Activated CD4-positive, alpha-beta T cell treated with anti-CD3 and anti-CD28 coated beads, Interleukin-2, amount 10 ng/mL, durations not matched to agents 7 days and 5 days (primary cell): ENCODE measurements at regions not wholly inside any gene's neighbourhood (a gene's known extent, or its start where the extent isn't known, plus 50 kb on each side); places are given as distances from the start of the nearest gene placed in this dataset.

Experiments
- CTCF ChIA-PET: fragments of 350-600 bp; sonication (Branson Sonifier 250); formaldehyde crosslinking; loops from one replicate; lab custom pipeline; 2021; ENCODE audit warnings: antibody characterized with exemption; lab: Charles Lee
- POLR2A ChIA-PET: fragments of 350-600 bp; sonication (Branson Sonifier 250); formaldehyde crosslinking; loops from one replicate; lab custom pipeline; 2021; ENCODE audit warnings: antibody characterized with exemption; lab: Charles Lee
- DNase-seq: peaks from one replicate; pipeline ENCODE4 v3.0.0-alpha.2; 2020
- H3K27ac Mint-ChIP-seq: one replicate; pipeline ENCODE4 v1.8.0; 2021; ENCODE audit warnings: mild to moderate bottlenecking, moderate library complexity, mixed read lengths
- H3K27me3 Mint-ChIP-seq: one replicate; pipeline ENCODE4 v1.8.0; 2021; ENCODE audit warnings: mixed read lengths
- H3K36me3 Mint-ChIP-seq: one replicate; pipeline ENCODE4 v1.8.0; 2021; ENCODE audit warnings: low read depth, mixed read lengths
- H3K4me1 Mint-ChIP-seq: one replicate; pipeline ENCODE4 v1.8.0; 2021; ENCODE audit warnings: mixed read lengths
- H3K4me3 Mint-ChIP-seq: one replicate; pipeline ENCODE4 v1.8.0; 2021; ENCODE audit warnings: mild to moderate bottlenecking, moderate library complexity, mixed read lengths
- H3K9me3 Mint-ChIP-seq: one replicate; pipeline ENCODE4 v1.8.0; 2021; ENCODE audit warnings: mixed read lengths

- Mint-ChIP-seq H3K27me3 (no peaks in the 10 kb centered on the region), H3K36me3 (no peaks in the 10 kb centered on the region), H3K9me3 (peaks cover 8% of the 10 kb centered on the region), H3K4me3 (no peak overlapping the region), H3K4me1 (no peaks in the 10 kb centered on the region), H3K27ac (no peak overlapping the region)
- POLR2A ChIA-PET = no interaction called here
- CTCF ChIA-PET = no interaction called here
- DNase-seq = no peak
Measured at GRCh38 chr9:118637681-118638080, 731.6 kb downstream of the BRINP1 start.

GRCh38 chr9:118640836-118641560, 728.2 kb downstream of the BRINP1 start:
- ChIA-PET POLR2A (no interaction called here), CTCF (no interaction called here)
- no peaks in the 10 kb centered on the region for H3K36me3 Mint-ChIP-seq
- no peaks in the 10 kb centered on the region for H3K27me3 Mint-ChIP-seq
- no peaks in the 10 kb centered on the region for H3K4me1 Mint-ChIP-seq
- no peak overlapping the region for H3K4me3 Mint-ChIP-seq
- no peak for DNase-seq
- H3K27ac Mint-ChIP-seq = no peak overlapping the region
- peaks cover 16% of the 10 kb centered on the region for H3K9me3 Mint-ChIP-seq

DNA sequence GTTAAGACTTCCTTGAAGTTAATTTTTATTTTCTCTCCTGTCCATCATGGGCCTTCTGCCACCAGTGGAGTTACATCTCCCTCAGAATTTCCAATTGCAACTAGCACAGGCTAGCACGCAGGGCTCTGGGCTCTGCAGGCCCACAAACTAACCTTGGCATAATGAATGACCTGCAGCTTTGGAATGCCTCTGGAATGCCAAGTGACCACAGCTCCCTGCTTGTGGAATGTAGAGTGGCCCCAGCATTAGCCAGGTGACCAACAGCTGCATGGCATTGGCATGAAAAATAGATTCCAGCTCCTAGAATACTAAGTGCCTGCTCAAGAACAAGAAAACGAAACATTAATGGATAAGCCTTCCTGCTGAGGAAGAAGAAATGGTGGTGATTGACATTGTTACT, 726.1 kb downstream of the BRINP1 start:
- no peaks in the 10 kb centered on the region for H3K4me1 Mint-ChIP-seq
- H3K36me3 Mint-ChIP-seq = no peaks in the 10 kb centered on the region
- H3K27ac Mint-ChIP-seq = no peak overlapping the region
- no peak for DNase-seq
- peaks cover 18% of the 10 kb centered on the region for H3K9me3 Mint-ChIP-seq
- POLR2A ChIA-PET = no interaction called here
- H3K27me3 Mint-ChIP-seq = no peaks in the 10 kb centered on the region
- CTCF ChIA-PET = no interaction called here
- H3K4me3 Mint-ChIP-seq = no peak overlapping the region

DNA sequence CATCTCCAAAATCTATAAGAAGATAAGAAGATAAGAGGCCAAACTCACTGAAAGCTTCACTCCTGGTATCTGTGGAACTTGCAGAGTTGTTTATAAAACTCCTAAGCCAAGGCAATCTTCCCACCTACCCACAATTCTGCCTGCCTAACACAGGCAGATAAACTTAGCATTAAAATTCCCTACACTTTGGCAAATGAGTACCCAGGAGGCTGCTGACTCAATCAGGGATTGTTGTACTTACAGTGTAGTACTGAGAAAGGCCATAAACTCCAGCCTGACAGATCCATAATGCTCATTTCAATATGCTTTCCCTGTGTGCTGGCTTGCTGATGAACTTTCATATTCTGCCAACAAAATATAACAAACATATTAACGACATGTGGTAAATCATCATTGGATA, 725.2 kb downstream of the BRINP1 start:
- peaks cover 18% of the 10 kb centered on the region for H3K9me3 Mint-ChIP-seq
- H3K4me3 Mint-ChIP-seq = no peak overlapping the region
- DNase-seq = no peak
- ChIA-PET POLR2A (no interaction called here), CTCF (no interaction called here)
- H3K36me3 Mint-ChIP-seq = no peaks in the 10 kb centered on the region
- H3K27ac Mint-ChIP-seq = no peak overlapping the region
- H3K4me1 Mint-ChIP-seq = no peaks in the 10 kb centered on the region
- no peaks in the 10 kb centered on the region for H3K27me3 Mint-ChIP-seq

GRCh38 chr9:118647331-118647730, 721.9 kb downstream of the BRINP1 start:
- Mint-ChIP-seq H3K4me3 (no peak overlapping the region), H3K27ac (no peak overlapping the region), H3K4me1 (no peaks in the 10 kb centered on the region), H3K9me3 (peaks cover 15% of the 10 kb centered on the region), H3K36me3 (no peaks in the 10 kb centered on the region), H3K27me3 (no peaks in the 10 kb centered on the region)
- CTCF ChIA-PET = no interaction called here
- POLR2A ChIA-PET = no interaction called here
- no peak for DNase-seq

- CTCF ChIA-PET = no interaction called here
- no peak for DNase-seq
- H3K9me3 Mint-ChIP-seq = peaks cover 8% of the 10 kb centered on the region
- no peaks in the 10 kb centered on the region for H3K27me3 Mint-ChIP-seq
- no peak overlapping the region for H3K4me3 Mint-ChIP-seq
- POLR2A ChIA-PET = no interaction called here
- H3K36me3 Mint-ChIP-seq = no peaks in the 10 kb centered on the region
- H3K27ac Mint-ChIP-seq = no peak overlapping the region
- H3K4me1 Mint-ChIP-seq = no peaks in the 10 kb centered on the region
Measured at GRCh38 chr9:118650417-118650816, 718.8 kb downstream of the BRINP1 start.

GRCh38 chr9:118651511-118651910, 717.7 kb downstream of the BRINP1 start:
- DNase-seq = no peak
- Mint-ChIP-seq H3K27ac (no peak overlapping the region), H3K9me3 (no peaks in the 10 kb centered on the region), H3K4me1 (no peaks in the 10 kb centered on the region), H3K36me3 (no peaks in the 10 kb centered on the region), H3K4me3 (no peak overlapping the region), H3K27me3 (no peaks in the 10 kb centered on the region)
- POLR2A ChIA-PET = no interaction called here
- CTCF ChIA-PET = interaction anchor here (0.6 kb wide), 1 partner anchor 275 kb away, joined by 4 read pairs; no protein-coding TSS in a partner anchor

GRCh38 chr9:118652258-118652657, 717.0 kb downstream of the BRINP1 start:
- H3K9me3 Mint-ChIP-seq = peaks cover 2% of the 10 kb centered on the region

GRCh38 chr9:118652912-118653311, 716.3 kb downstream of the BRINP1 start:
- CTCF ChIA-PET = no interaction called here

More at GRCh38 chr9:118652258-118652657, 717.0 kb downstream of the BRINP1 start:
- ChIA-PET POLR2A (no interaction called here), CTCF (no interaction called here)
- DNase-seq = no peak
- Mint-ChIP-seq H3K27ac (no peak overlapping the region), H3K4me3 (no peak overlapping the region), H3K36me3 (no peaks in the 10 kb centered on the region), H3K4me1 (no peaks in the 10 kb centered on the region), H3K27me3 (no peaks in the 10 kb centered on the region)

GRCh38 chr9:118659011-118659410, 710.2 kb downstream of the BRINP1 start:
- DNase-seq = no peak
- ChIA-PET CTCF (no interaction called here), POLR2A (no interaction called here)
- Mint-ChIP-seq H3K9me3 (peaks cover 8% of the 10 kb centered on the region), H3K4me3 (no peak overlapping the region), H3K36me3 (no peaks in the 10 kb centered on the region), H3K27ac (no peak overlapping the region), H3K4me1 (no peaks in the 10 kb centered on the region), H3K27me3 (no peaks in the 10 kb centered on the region)

More at GRCh38 chr9:118652912-118653311, 716.3 kb downstream of the BRINP1 start:
- H3K9me3 Mint-ChIP-seq = peaks cover 2% of the 10 kb centered on the region
- no peaks in the 10 kb centered on the region for H3K27me3 Mint-ChIP-seq
- no peak overlapping the region for H3K27ac Mint-ChIP-seq
- no peaks in the 10 kb centered on the region for H3K4me1 Mint-ChIP-seq
- H3K4me3 Mint-ChIP-seq = no peak overlapping the region
- no peak for DNase-seq
- POLR2A ChIA-PET = no interaction called here
- no peaks in the 10 kb centered on the region for H3K36me3 Mint-ChIP-seq

- ChIA-PET POLR2A (no interaction called here), CTCF (no interaction called here)
- DNase-seq = no peak
- Mint-ChIP-seq H3K4me3 (no peak overlapping the region), H3K27ac (no peak overlapping the region), H3K4me1 (no peaks in the 10 kb centered on the region), H3K9me3 (peaks cover 3% of the 10 kb centered on the region), H3K27me3 (no peaks in the 10 kb centered on the region), H3K36me3 (no peaks in the 10 kb centered on the region)
Measured at GRCh38 chr9:118665226-118665919, 703.9 kb downstream of the BRINP1 start.

DNA sequence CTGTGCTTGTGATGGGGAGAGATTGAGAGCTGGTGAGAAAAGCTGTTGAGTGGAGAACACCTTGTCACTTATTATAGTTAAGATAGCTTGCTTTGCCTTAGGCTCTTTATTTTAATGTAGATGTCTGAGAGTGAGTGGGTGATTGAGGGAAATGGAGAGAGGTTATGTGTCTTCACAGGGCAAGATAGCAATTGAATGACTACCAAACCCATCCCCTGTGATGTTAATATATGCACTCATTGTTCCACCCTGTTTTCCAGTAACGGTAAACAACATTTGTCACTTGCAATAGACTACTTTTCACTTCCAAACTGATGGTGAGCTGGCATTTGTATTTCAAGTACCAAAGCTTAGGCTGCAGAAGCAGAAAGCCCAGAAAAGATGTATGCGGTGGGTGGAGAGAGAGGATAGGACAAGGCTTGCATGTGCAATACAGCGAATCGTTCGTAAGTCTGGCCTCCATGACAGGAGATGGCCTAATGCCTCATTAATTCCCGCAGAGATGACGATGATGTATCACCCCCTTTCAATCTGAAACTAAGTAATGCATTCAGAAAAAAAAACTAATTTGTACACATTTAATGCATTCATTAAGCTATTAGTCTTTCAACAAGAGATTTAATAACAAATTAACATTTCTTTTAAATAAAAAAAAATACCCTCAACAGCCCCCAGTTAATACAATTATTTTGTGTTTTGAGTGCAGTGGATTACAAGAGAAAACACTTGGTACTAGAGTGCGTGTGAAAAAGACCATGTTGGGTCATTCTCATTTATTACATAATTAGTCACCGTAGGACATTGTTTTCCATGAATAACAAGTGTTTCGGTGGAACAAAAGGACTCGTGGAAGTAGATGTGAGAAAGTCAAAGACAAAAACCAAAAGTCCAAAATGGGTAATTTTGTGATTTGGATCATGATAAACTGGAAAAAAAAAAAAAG, 699.0 kb downstream of the BRINP1 start:
- H3K36me3 Mint-ChIP-seq = no peaks in the 10 kb centered on the region
- no peaks in the 10 kb centered on the region for H3K9me3 Mint-ChIP-seq
- DNase-seq = no peak
- H3K27ac Mint-ChIP-seq = no peak overlapping the region
- H3K27me3 Mint-ChIP-seq = no peaks in the 10 kb centered on the region
- ChIA-PET POLR2A (no interaction called here), CTCF (no interaction called here)
- no peak overlapping the region for H3K4me3 Mint-ChIP-seq
- H3K4me1 Mint-ChIP-seq = no peaks in the 10 kb centered on the region

GRCh38 chr9:118674942-118675341, 694.3 kb downstream of the BRINP1 start:
- H3K36me3 Mint-ChIP-seq = no peaks in the 10 kb centered on the region
- no peak overlapping the region for H3K27ac Mint-ChIP-seq
- ChIA-PET CTCF (no interaction called here), POLR2A (no interaction called here)
- no peak overlapping the region for H3K4me3 Mint-ChIP-seq
- H3K9me3 Mint-ChIP-seq = no peaks in the 10 kb centered on the region
- H3K4me1 Mint-ChIP-seq = no peaks in the 10 kb centered on the region
- no peak for DNase-seq
- no peaks in the 10 kb centered on the region for H3K27me3 Mint-ChIP-seq
